IMR-90 (cell line): ENCODE measurements at regions not wholly inside any gene's neighbourhood (a gene's known extent, or its start where the extent isn't known, plus 50 kb on each side); places are given as distances from the start of the nearest gene placed in this dataset.
A peak's percentile ranks its signal among the peaks of the same experiment; 100 is the strongest.

Experiments used
- ATAC-seq: fragments of 200-7000 bp; cut with Tn5 transposase; 2 replicates; pipeline ENCODE4 v1.9.1; 2020; ENCODE audit warnings: low read depth, mild to moderate bottlenecking, moderate library complexity
- BruUV-seq: library from RNA; stranded (reverse); fragments of 400-500 nt; replicated peaks from 2 replicates; lab custom pipeline; 2021; lab: Mats Ljungman, UMichigan
- CTCF ChIA-PET: fragments of 300-600 bp; formaldehyde crosslinking; extraction: SDS; loops from one replicate; lab custom pipeline; 2021; ENCODE audit warnings: antibody characterized with exemption; lab: Yijun Ruan, JAX
- POLR2A ChIA-PET: fragments of 300-600 bp; sonication (Branson Sonifier 250); formaldehyde crosslinking; loops from one replicate; lab custom pipeline; 2022; ENCODE audit warnings: antibody characterized with exemption; ENCODE audit not compliant: unreplicated experiment; lab: Charles Lee
- DNase-seq: peaks from one replicate; pipeline ENCODE4 v3.0.0; 2013
- H2AFZ ChIP-seq: replicated peaks from 2 replicates; pipeline ENCODE3; 2013; ENCODE audit warnings: low read length, mild to moderate bottlenecking; ENCODE audit not compliant: poor library complexity
- H2AK5ac ChIP-seq: 2 replicates; pipeline ENCODE4 v1.6.1; 2013; ENCODE audit warnings: low read depth, low read length, inconsistent platforms
- H2AK9ac ChIP-seq: replicated peaks from 2 replicates; pipeline ENCODE3; 2013; ENCODE audit warnings: mild to moderate bottlenecking, low read depth, low read length, moderate library complexity; ENCODE audit not compliant: poor library complexity
- H2BK120ac ChIP-seq: 2 replicates; pipeline ENCODE4 v1.6.1; 2013; ENCODE audit warnings: low read depth, low read length, inconsistent platforms
- H2BK15ac ChIP-seq: 3 replicates; pipeline ENCODE4 v1.6.1; 2013; ENCODE audit warnings: low read depth, low read length, inconsistent platforms
- H2BK20ac ChIP-seq: 2 replicates; pipeline ENCODE4 v1.6.1; 2013; ENCODE audit warnings: low read depth, mild to moderate bottlenecking, inconsistent platforms, low read length, moderate library complexity
- H2BK5ac ChIP-seq: 2 replicates; pipeline ENCODE4 v1.6.1; 2013; ENCODE audit warnings: mild to moderate bottlenecking, low read depth, low read length, inconsistent platforms; ENCODE audit not compliant: poor library complexity, severe bottlenecking
- H3K14ac ChIP-seq: replicated peaks from 2 replicates; pipeline ENCODE4 v1.6.1; 2013; ENCODE audit warnings: low read depth, low read length, inconsistent platforms
- H3K18ac ChIP-seq: 2 replicates; pipeline ENCODE4 v1.6.1; 2013; ENCODE audit warnings: low read depth, low read length, control low read depth
- H3K23ac ChIP-seq: 2 replicates; pipeline ENCODE4 v1.6.1; 2013; ENCODE audit warnings: low read depth, low read length, inconsistent platforms
- H3K27ac ChIP-seq: 2 replicates; pipeline ENCODE4 v1.5.1; 2013; ENCODE audit warnings: mild to moderate bottlenecking, control low read depth, low read length; ENCODE audit not compliant: insufficient read depth
- H3K27me3 ChIP-seq: 2 replicates; pipeline ENCODE4 v1.6.1; 2013; ENCODE audit warnings: low read length; ENCODE audit not compliant: control insufficient read depth, insufficient read depth
- H3K36me3 ChIP-seq: 2 replicates; pipeline ENCODE4 v1.6.1; 2013; ENCODE audit warnings: low read length, mixed read lengths; ENCODE audit not compliant: control insufficient read depth, insufficient read depth
- H3K4ac ChIP-seq: 2 replicates; pipeline ENCODE4 v1.6.1; 2013; ENCODE audit warnings: low read depth, low read length, inconsistent platforms
- H3K4me1 ChIP-seq: 2 replicates; pipeline ENCODE4 v1.6.1; 2013; ENCODE audit warnings: low read length, mixed read lengths; ENCODE audit not compliant: control insufficient read depth, insufficient read depth
- H3K4me2 ChIP-seq: 2 replicates; pipeline ENCODE4 v1.6.1; 2013; ENCODE audit warnings: low read depth, mild to moderate bottlenecking, control low read depth, low read length, moderate library complexity
- H3K4me3 ChIP-seq: 2 replicates; pipeline ENCODE4 v1.5.1; 2013; ENCODE audit warnings: low read depth, mild to moderate bottlenecking, control low read depth, low read length, moderate library complexity; ENCODE audit not compliant: insufficient read depth
- H3K56ac ChIP-seq: 2 replicates; pipeline ENCODE4 v1.6.1; 2013; ENCODE audit warnings: low read length, inconsistent platforms; ENCODE audit not compliant: insufficient read depth; ENCODE audit errors: extremely low read depth
- H3K79me1 ChIP-seq, 2 experiments: 2 replicates each; pipeline ENCODE4 v1.6.1; 2013; ENCODE audit warnings: low read length in 2 of 2, inconsistent platforms in 1 of 2, low read depth in 1 of 2
- H3K9ac ChIP-seq: 2 replicates; pipeline ENCODE4 v1.6.1; 2013; ENCODE audit warnings: low read depth, low read length, control low read depth
- H3K9me1 ChIP-seq: 2 replicates; pipeline ENCODE4 v1.6.1; 2013; ENCODE audit warnings: low read length, inconsistent platforms; ENCODE audit not compliant: insufficient read depth
- H3K9me3 ChIP-seq: 2 replicates; pipeline ENCODE4 v1.6.1; 2013; ENCODE audit warnings: low read length; ENCODE audit not compliant: control insufficient read depth, insufficient read depth
- H4K20me1 ChIP-seq: 2 replicates; pipeline ENCODE4 v1.6.1; 2013; ENCODE audit warnings: low read length, inconsistent platforms; ENCODE audit not compliant: insufficient read depth
- H4K5ac ChIP-seq: 2 replicates; pipeline ENCODE4 v1.6.1; 2013; ENCODE audit warnings: mild to moderate bottlenecking, low read depth, low read length, control low read depth
- H4K8ac ChIP-seq, 2 experiments: 2 replicates each; pipeline ENCODE4 v1.6.1; 2013; ENCODE audit warnings: low read depth in 2 of 2, low read length in 2 of 2, control low read depth in 1 of 2, inconsistent platforms in 1 of 2
- H4K91ac ChIP-seq: 2 replicates; pipeline ENCODE4 v1.6.1; 2013; ENCODE audit warnings: low read depth, low read length, inconsistent platforms; ENCODE audit not compliant: insufficient read depth
- BHLHE40 ChIP-seq: fragments of 150-350 bp; IDR thresholded peaks from 2 replicates; pipeline ENCODE4 v1.6.1; 2016; ENCODE audit warnings: mild to moderate bottlenecking, low read depth, low read length
- CEBPB ChIP-seq: IDR thresholded peaks from 2 replicates; pipeline ENCODE4 v1.6.1; 2012; ENCODE audit warnings: low read depth, low read length, improper control_type of control experiment
- CHD1 ChIP-seq: IDR thresholded peaks from 2 replicates; pipeline ENCODE4 v1.6.1; 2012; ENCODE audit warnings: low read depth, low read length, improper control_type of control experiment
- CTCF ChIP-seq: conservative IDR thresholded peaks from 2 replicates; pipeline ENCODE4 v1.5.1; 2012; ENCODE audit warnings: mild to moderate bottlenecking, low read depth, low read length, improper control_type of control experiment
- ELK1 ChIP-seq: fragments of 150-350 bp; IDR thresholded peaks from 2 replicates; pipeline ENCODE4 v1.6.1; 2016; ENCODE audit warnings: low read depth, mild to moderate bottlenecking, low read length, moderate library complexity, borderline replicate concordance
- FOS ChIP-seq: fragments of 150-350 bp; IDR thresholded peaks from 2 replicates; pipeline ENCODE4 v1.6.1; 2016; ENCODE audit warnings: low read depth, low read length
- MAFK ChIP-seq: IDR thresholded peaks from 2 replicates; pipeline ENCODE4 v1.6.1; 2012; ENCODE audit warnings: low read depth, low read length, improper control_type of control experiment
- MAZ ChIP-seq: IDR thresholded peaks from 2 replicates; pipeline ENCODE4 v1.6.1; 2012; ENCODE audit warnings: low read depth, mild to moderate bottlenecking, low read length, improper control_type of control experiment, moderate library complexity, borderline replicate concordance
- MXI1 ChIP-seq: IDR thresholded peaks from 2 replicates; pipeline ENCODE4 v1.6.1; 2012; ENCODE audit warnings: low read depth, mild to moderate bottlenecking, low read length, moderate library complexity, borderline replicate concordance
- NFE2L2 ChIP-seq: fragments of 150-350 bp; IDR thresholded peaks from 2 replicates; pipeline ENCODE4 v1.6.1; 2016; ENCODE audit warnings: low read depth, mild to moderate bottlenecking, low read length
- POLR2A ChIP-seq: IDR thresholded peaks from 2 replicates; pipeline ENCODE4 v1.6.1; 2012; ENCODE audit warnings: mild to moderate bottlenecking, low read depth, low read length
- RAD21 ChIP-seq: IDR thresholded peaks from 2 replicates; pipeline ENCODE4 v1.6.1; 2012; ENCODE audit warnings: low read length, improper control_type of control experiment
- RCOR1 ChIP-seq: IDR thresholded peaks from 2 replicates; pipeline ENCODE4 v1.6.1; 2012; ENCODE audit warnings: mild to moderate bottlenecking, low read length, improper control_type of control experiment; ENCODE audit not compliant: insufficient replicate concordance
- RFX5 ChIP-seq: IDR thresholded peaks from 2 replicates; pipeline ENCODE4 v1.8.0; 2012; ENCODE audit warnings: low read depth, mild to moderate bottlenecking, low read length, moderate library complexity
- SMC3 ChIP-seq: fragments of 150-350 bp; IDR thresholded peaks from 2 replicates; pipeline ENCODE4 v1.6.1; 2016; ENCODE audit warnings: low read depth, mild to moderate bottlenecking, antibody characterized with exemption, low read length, moderate library complexity
- USF2 ChIP-seq: fragments of 150-350 bp; IDR thresholded peaks from 2 replicates; pipeline ENCODE4 v1.6.1; 2017; ENCODE audit warnings: mild to moderate bottlenecking, antibody characterized with exemption, low read length, low read depth
- WGBS, 2 experiments: methylation state at CpG; one replicate each; pipeline versions ENCODE4 v1.1.5 to v1.1.7; 2013; ENCODE audit warnings: missing lambda C conversion rate in 2 of 2; ENCODE audit not compliant: insufficient read length in 1 of 2; ENCODE audit errors: extremely low coverage in 2 of 2; 5-methylcytosine and 5-hydroxymethylcytosine counted together
- dilution Hi-C: fragments of 300-500 bp; cut with HindIII; formaldehyde crosslinking; loops from one replicate; pipeline ENCODE4 v1.14.3; 2018; ENCODE audit warnings: low sequenced_read_pairs; ENCODE audit not compliant: unreplicated experiment
- in situ Hi-C: fragments of 300-500 bp; cut with MboI; formaldehyde crosslinking; loops from 3 replicates; pipeline ENCODE4 v1.14.3; 2019; ENCODE audit warnings: low sequenced_read_pairs, inconsistent platforms, mixed read lengths
- intact Hi-C: fragments of 100-400 bp; cut with micrococcal nuclease; formaldehyde crosslinking; loops from 2 replicates; pipeline ENCODE4 v1.10.0; 2022

GRCh38 chr1:56132520-56132919 lies 446.8 kb downstream of the PLPP3 start:
- ChIA-PET POLR2A (no interaction called here), CTCF (interaction anchor here (0.7 kb wide), 1 partner anchor 175 kb away, joined by 3 read pairs; no protein-coding TSS in a partner anchor)
- in situ Hi-C loops (no loop called here), intact Hi-C loops (no loop called here), dilution Hi-C loops (no loop called here)
- Histone ChIP-seq H2AK5ac (no peak overlapping the region), H2BK20ac (no peak overlapping the region), H3K23ac (no peak overlapping the region), H2AK9ac (no peak overlapping the region), H3K36me3 (no peaks in the 10 kb centered on the region), H4K8ac (no peak overlapping the region), H3K4me2 (no peak overlapping the region), H2BK120ac (no peak overlapping the region), H2AFZ (no peak overlapping the region), H3K18ac (peak overlapping the region; percentile 15; the same call in 1 of the 2 replicates), H3K4me3 (no peak overlapping the region), H4K20me1 (no peaks in the 10 kb centered on the region), H3K79me1 (no peaks in the 10 kb centered on the region), H3K4ac (no peak overlapping the region), H3K9ac (no peak overlapping the region), H3K27ac (no peak overlapping the region), H3K9me3 (no peaks in the 10 kb centered on the region), H2BK5ac (no peak overlapping the region), H3K14ac (no peak overlapping the region), H4K5ac (no peak overlapping the region), H2BK15ac (no peak overlapping the region), H4K91ac (no peak overlapping the region), H3K27me3 (no peaks in the 10 kb centered on the region), H3K4me1 (peaks cover 2% of the 10 kb centered on the region; the same call in 1 of the 2 replicates), H3K56ac (no peak overlapping the region), H3K9me1 (no peaks in the 10 kb centered on the region)
- DNase-seq: no peak
- no peak for TF ChIP-seq NFE2L2
- TF ChIP-seq MAFK: no peak
- no peak for TF ChIP-seq SMC3
- TF ChIP-seq CHD1: no peak
- no peak for TF ChIP-seq MAZ
- TF ChIP-seq MXI1: no peak
- TF ChIP-seq RAD21: no peak
- TF ChIP-seq FOS: no peak
- TF ChIP-seq CTCF: no peak
- TF ChIP-seq RCOR1: no peak
- no peak for TF ChIP-seq BHLHE40
- TF ChIP-seq RFX5: no peak
- no peak for TF ChIP-seq POLR2A
- TF ChIP-seq USF2: no peak
- TF ChIP-seq ELK1: no peak
- TF ChIP-seq CEBPB: no peak
- BruUV-seq: no TSS peak
- ATAC-seq: no peak
- no CpG with 5 or more reads among the region's 4 CpGs for WGBS, 2 experiments
